ENCODE measurements at regions not wholly inside any gene's neighbourhood (a gene's known extent, or its start where the extent isn't known, plus 50 kb on each side); places are given as distances from the start of the nearest gene placed in this dataset.

GRCh38 chr21:24649691-24650090, 957.6 kb downstream of the MRPL39 start:
- no peak overlapping the region for H2AFZ ChIP-seq (ENCODE audit: low read depth, low read length)
- TF ChIP-seq CTCF (IDR thresholded peaks at IDR 0.05; ENCODE audit: insufficient read depth, low read depth, low read length) (no peak), EZH2 (IDR thresholded peaks at IDR 0.05; ENCODE audit: insufficient read depth, low read length) (no peak)
- H3K9me3 ChIP-seq (ENCODE audit: insufficient read depth, low read depth, low read length): no peaks in the 10 kb centered on the region
- no peak overlapping the region for H3K4me3 Mint-ChIP-seq (ENCODE audit: unreplicated experiment)
- H3K4me2 ChIP-seq (ENCODE audit: low read length): no peak overlapping the region
- H3K4me3 ChIP-seq (ENCODE audit: insufficient read depth, low read depth, low read length): no peak overlapping the region
- no peaks in the 10 kb centered on the region for H3K4me1 ChIP-seq (ENCODE audit: insufficient read depth, low read length)
- no peak overlapping the region for H3K9ac ChIP-seq (ENCODE audit: low read length)
- no peaks in the 10 kb centered on the region for H3K27me3 ChIP-seq (ENCODE audit: insufficient read depth, low read length)
- no peaks in the 10 kb centered on the region for H3K79me2 ChIP-seq (ENCODE audit: insufficient read depth, low read length)
- H4K20me1 ChIP-seq (ENCODE audit: insufficient read depth, low read length): no peaks in the 10 kb centered on the region
- no peak overlapping the region for H3K27ac ChIP-seq (ENCODE audit: low read depth, low read length)
- no peaks in the 10 kb centered on the region for H3K36me3 ChIP-seq (ENCODE audit: insufficient read depth, low read length)
- peaks cover 2% of the 10 kb centered on the region for H3K9me3 Mint-ChIP-seq (ENCODE audit: unreplicated experiment)
- FAIRE-seq: no peak
- H3K27ac Mint-ChIP-seq (ENCODE audit: unreplicated experiment): no peak overlapping the region
- H3K36me3 Mint-ChIP-seq (ENCODE audit: low read depth, unreplicated experiment): no peaks in the 10 kb centered on the region
- no peak for DNase-seq (ENCODE audit: low read depth)
- H3K4me1 Mint-ChIP-seq (ENCODE audit: low read depth, unreplicated experiment): no peaks in the 10 kb centered on the region
- H3K27me3 Mint-ChIP-seq (ENCODE audit: low read depth, unreplicated experiment): no peaks in the 10 kb centered on the region

GRCh38 chr21:24636696-24637095, 970.6 kb downstream of the MRPL39 start:
- DNase-seq (ENCODE audit: low read depth): no peak
- no peak overlapping the region for H3K27ac Mint-ChIP-seq (ENCODE audit: unreplicated experiment)
- H3K9ac ChIP-seq (ENCODE audit: low read length): no peak overlapping the region
- H3K36me3 ChIP-seq (ENCODE audit: insufficient read depth, low read length): no peaks in the 10 kb centered on the region
- no peak overlapping the region for H3K27ac ChIP-seq (ENCODE audit: low read depth, low read length)
- no peak overlapping the region for H3K4me3 Mint-ChIP-seq (ENCODE audit: unreplicated experiment)
- FAIRE-seq: no peak
- no peak overlapping the region for H3K4me3 ChIP-seq (ENCODE audit: insufficient read depth, low read depth, low read length)
- no peak for TF ChIP-seq EZH2 (IDR thresholded peaks at IDR 0.05; ENCODE audit: insufficient read depth, low read length)
- no peaks in the 10 kb centered on the region for H3K4me1 Mint-ChIP-seq (ENCODE audit: low read depth, unreplicated experiment)
- H3K4me2 ChIP-seq (ENCODE audit: low read length): no peak overlapping the region
- H3K27me3 ChIP-seq (ENCODE audit: insufficient read depth, low read length): no peaks in the 10 kb centered on the region
- H3K79me2 ChIP-seq (ENCODE audit: insufficient read depth, low read length): no peaks in the 10 kb centered on the region
- H3K9me3 Mint-ChIP-seq (ENCODE audit: unreplicated experiment): no peaks in the 10 kb centered on the region
- H4K20me1 ChIP-seq (ENCODE audit: insufficient read depth, low read length): no peaks in the 10 kb centered on the region
- no peaks in the 10 kb centered on the region for H3K9me3 ChIP-seq (ENCODE audit: insufficient read depth, low read depth, low read length)
- no peak overlapping the region for H2AFZ ChIP-seq (ENCODE audit: low read depth, low read length)
- H3K4me1 ChIP-seq (ENCODE audit: insufficient read depth, low read length): no peaks in the 10 kb centered on the region
- no peaks in the 10 kb centered on the region for H3K27me3 Mint-ChIP-seq (ENCODE audit: low read depth, unreplicated experiment)
- H3K36me3 Mint-ChIP-seq (ENCODE audit: low read depth, unreplicated experiment): no peaks in the 10 kb centered on the region

DNA sequence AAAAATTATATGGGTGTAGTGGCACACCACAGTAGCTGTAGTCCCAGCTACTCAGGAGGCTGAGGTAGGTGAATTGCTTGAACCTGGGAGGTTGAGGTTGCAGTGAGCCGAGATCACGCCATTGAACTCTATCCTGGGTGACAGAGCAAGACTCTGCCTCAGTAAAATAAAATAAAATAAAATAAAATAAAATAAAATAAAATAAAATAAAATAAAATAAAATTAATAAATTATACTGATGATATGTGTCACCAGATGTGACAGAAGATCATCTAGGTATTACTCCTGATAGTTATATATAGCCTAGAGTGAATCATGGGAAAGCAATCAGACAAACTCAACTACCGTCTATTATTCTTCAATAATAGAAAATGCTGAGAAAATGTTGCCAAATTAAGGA, 972.5 kb downstream of the MRPL39 start:
- DNase-seq (ENCODE audit: low read depth) (no peak), FAIRE-seq (no peak)
- no peaks in the 10 kb centered on the region for H3K9me3 Mint-ChIP-seq (ENCODE audit: unreplicated experiment)
- Histone ChIP-seq H3K27ac (ENCODE audit: low read depth, low read length) (no peak overlapping the region), H3K9me3 (ENCODE audit: insufficient read depth, low read depth, low read length) (no peaks in the 10 kb centered on the region), H3K27me3 (ENCODE audit: insufficient read depth, low read length) (no peaks in the 10 kb centered on the region), H3K9ac (ENCODE audit: low read length) (no peak overlapping the region), H3K79me2 (ENCODE audit: insufficient read depth, low read length) (no peaks in the 10 kb centered on the region), H3K4me1 (ENCODE audit: insufficient read depth, low read length) (no peaks in the 10 kb centered on the region), H3K36me3 (ENCODE audit: insufficient read depth, low read length) (no peaks in the 10 kb centered on the region), H4K20me1 (ENCODE audit: insufficient read depth, low read length) (no peaks in the 10 kb centered on the region), H3K4me3 (ENCODE audit: insufficient read depth, low read depth, low read length) (no peak overlapping the region), H2AFZ (ENCODE audit: low read depth, low read length) (no peak overlapping the region), H3K4me2 (ENCODE audit: low read length) (no peak overlapping the region)
- H3K27me3 Mint-ChIP-seq (ENCODE audit: low read depth, unreplicated experiment): no peaks in the 10 kb centered on the region
- no peaks in the 10 kb centered on the region for H3K36me3 Mint-ChIP-seq (ENCODE audit: low read depth, unreplicated experiment)
- H3K4me3 Mint-ChIP-seq (ENCODE audit: unreplicated experiment): no peak overlapping the region
- TF ChIP-seq EZH2 (IDR thresholded peaks at IDR 0.05; ENCODE audit: insufficient read depth, low read length) (no peak), CTCF (IDR thresholded peaks at IDR 0.05; ENCODE audit: insufficient read depth, low read depth, low read length) (no peak)
- H3K27ac Mint-ChIP-seq (ENCODE audit: unreplicated experiment): no peak overlapping the region
- no peaks in the 10 kb centered on the region for H3K4me1 Mint-ChIP-seq (ENCODE audit: low read depth, unreplicated experiment)

Measured in astrocyte (in vitro differentiated cells and primary cell).